ENCODE measurements at regions not wholly inside any gene's neighbourhood (a gene's known extent, or its start where the extent isn't known, plus 50 kb on each side); places are given as distances from the start of the nearest gene placed in this dataset.

DNA sequence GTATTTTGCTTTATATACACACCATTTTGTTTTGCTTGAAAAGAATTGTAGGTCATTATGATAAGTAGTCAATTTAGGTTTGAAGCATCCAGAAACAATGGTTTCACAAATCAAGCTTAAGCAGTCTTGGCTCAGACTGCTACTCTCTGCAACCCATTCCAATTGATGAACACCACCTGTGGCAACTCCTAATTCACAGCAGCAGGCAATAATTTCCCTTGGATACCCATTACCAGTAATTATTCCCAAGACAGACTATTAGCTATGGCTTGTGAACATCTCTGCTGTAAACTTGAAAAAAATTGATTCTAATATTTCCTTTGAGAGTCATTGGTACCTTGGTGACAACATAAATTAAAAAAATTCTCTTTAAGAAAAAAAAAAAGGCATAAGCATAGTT is 299.3 kb upstream of the SLITRK6 start:
- H3K27me3 Mint-ChIP-seq (ENCODE audit: low read depth): no peaks in the 10 kb centered on the region
- intact Hi-C loops (cut with micrococcal nuclease): no loop called here
- no peaks in the 10 kb centered on the region for H3K36me3 Mint-ChIP-seq (ENCODE audit: low read depth)
- no peak overlapping the region for H3K27ac Mint-ChIP-seq
- peaks cover 25% of the 10 kb centered on the region for H3K9me3 Mint-ChIP-seq
- no peak overlapping the region for H3K4me3 Mint-ChIP-seq (ENCODE audit: low read depth)
- H3K4me1 Mint-ChIP-seq (ENCODE audit: low read depth): no peaks in the 10 kb centered on the region
- no peak for DNase-seq (ENCODE audit: low spot score)

DNA sequence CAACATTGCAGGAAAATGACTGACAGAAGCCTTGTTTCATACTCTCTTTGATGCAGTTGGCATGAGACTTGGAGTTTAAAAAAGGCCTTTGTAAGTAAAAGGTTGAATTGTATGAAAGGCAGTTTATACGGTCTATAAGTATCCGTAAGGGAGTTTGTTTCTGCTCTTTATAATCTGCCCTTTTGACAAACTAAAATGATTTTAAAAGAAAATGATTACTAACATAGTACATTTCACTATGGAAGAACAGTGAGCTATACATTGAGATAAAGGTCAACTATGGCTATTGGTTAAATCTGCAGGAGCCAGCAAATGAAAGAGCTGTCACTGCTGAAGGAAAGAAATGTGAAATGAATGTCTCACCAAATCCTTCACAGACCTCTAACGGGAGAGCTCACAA is 296.1 kb upstream of the SLITRK6 start:
- intact Hi-C loops (cut with micrococcal nuclease): no loop called here
- no peaks in the 10 kb centered on the region for H3K36me3 Mint-ChIP-seq (ENCODE audit: low read depth)
- no peaks in the 10 kb centered on the region for H3K27me3 Mint-ChIP-seq (ENCODE audit: low read depth)
- H3K9me3 Mint-ChIP-seq: peaks cover 18% of the 10 kb centered on the region
- H3K27ac Mint-ChIP-seq: no peak overlapping the region
- no peak overlapping the region for H3K4me3 Mint-ChIP-seq (ENCODE audit: low read depth)
- DNase-seq (ENCODE audit: low spot score): no peak
- no peaks in the 10 kb centered on the region for H3K4me1 Mint-ChIP-seq (ENCODE audit: low read depth)

DNA sequence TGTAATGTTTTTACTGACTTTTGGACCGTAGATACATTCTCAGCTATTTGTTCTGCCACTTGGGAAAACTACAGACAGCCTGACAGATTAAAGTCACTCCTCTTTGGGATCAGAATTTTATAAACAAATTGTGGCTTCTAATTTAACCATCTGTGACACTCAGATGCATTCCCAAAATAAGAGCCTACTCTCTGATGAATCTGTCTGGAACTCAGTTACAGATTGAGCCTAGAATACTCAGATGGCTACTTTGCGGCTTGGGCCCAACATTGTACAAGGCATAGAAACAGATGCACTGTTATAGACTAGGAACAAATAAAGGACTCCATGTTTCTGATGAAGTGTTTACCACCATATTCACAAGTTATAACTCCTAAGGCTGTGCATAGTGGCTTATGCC is 291.0 kb upstream of the SLITRK6 start:
- intact Hi-C loops (cut with micrococcal nuclease): no loop called here
- Mint-ChIP-seq H3K9me3 (peaks cover 20% of the 10 kb centered on the region), H3K4me1 (ENCODE audit: low read depth) (no peaks in the 10 kb centered on the region), H3K36me3 (ENCODE audit: low read depth) (no peaks in the 10 kb centered on the region), H3K27ac (no peak overlapping the region), H3K27me3 (ENCODE audit: low read depth) (no peaks in the 10 kb centered on the region), H3K4me3 (ENCODE audit: low read depth) (no peak overlapping the region)
- DNase-seq (ENCODE audit: low spot score): no peak

DNA sequence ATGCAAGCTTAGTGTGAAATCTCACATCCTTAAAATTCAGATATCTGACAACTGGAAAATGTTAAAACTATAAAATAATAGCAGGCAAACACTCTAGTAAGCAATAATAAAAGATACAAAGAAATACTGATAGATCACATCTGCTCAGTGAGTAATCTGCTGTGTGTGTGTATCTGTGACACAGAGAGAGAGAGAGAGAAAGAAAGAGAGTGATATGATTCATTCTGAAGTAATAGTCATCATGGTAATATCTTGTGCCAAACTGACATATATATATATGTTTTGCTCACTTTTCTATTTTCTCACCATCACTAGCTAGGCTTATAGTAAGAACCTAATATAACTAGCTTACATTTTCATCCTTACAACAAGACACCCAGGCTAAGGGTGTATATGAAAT is 288.0 kb upstream of the SLITRK6 start:
- DNase-seq (ENCODE audit: low spot score): no peak
- intact Hi-C loops (cut with micrococcal nuclease): no loop called here
- no peaks in the 10 kb centered on the region for H3K27me3 Mint-ChIP-seq (ENCODE audit: low read depth)
- H3K4me3 Mint-ChIP-seq (ENCODE audit: low read depth): no peak overlapping the region
- no peaks in the 10 kb centered on the region for H3K36me3 Mint-ChIP-seq (ENCODE audit: low read depth)
- no peak overlapping the region for H3K27ac Mint-ChIP-seq
- H3K4me1 Mint-ChIP-seq (ENCODE audit: low read depth): no peaks in the 10 kb centered on the region
- peaks cover 17% of the 10 kb centered on the region for H3K9me3 Mint-ChIP-seq

DNA sequence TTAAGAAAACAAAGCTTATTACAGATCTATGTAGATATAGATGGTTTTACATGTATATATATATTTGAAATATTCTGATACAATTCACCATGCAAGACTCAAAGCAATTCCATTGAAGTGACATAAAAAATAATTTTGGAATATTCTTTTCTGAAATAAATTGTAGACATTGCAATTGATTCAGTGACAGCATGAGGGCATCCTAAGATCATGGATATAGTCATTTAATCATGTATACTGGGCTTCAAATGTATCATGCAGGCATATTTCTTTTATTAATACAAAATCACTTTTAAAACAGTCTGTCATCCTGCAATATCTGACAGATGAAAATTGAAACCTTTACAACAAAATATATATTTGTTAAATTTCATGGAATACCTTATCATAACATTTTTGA is 286.7 kb upstream of the SLITRK6 start:
- no peaks in the 10 kb centered on the region for H3K36me3 Mint-ChIP-seq (ENCODE audit: low read depth)
- no peak overlapping the region for H3K27ac Mint-ChIP-seq
- no peaks in the 10 kb centered on the region for H3K27me3 Mint-ChIP-seq (ENCODE audit: low read depth)
- H3K4me3 Mint-ChIP-seq (ENCODE audit: low read depth): no peak overlapping the region
- intact Hi-C loops (cut with micrococcal nuclease): no loop called here
- H3K4me1 Mint-ChIP-seq (ENCODE audit: low read depth): no peaks in the 10 kb centered on the region
- peaks cover 13% of the 10 kb centered on the region for H3K9me3 Mint-ChIP-seq
- DNase-seq (ENCODE audit: low spot score): no peak

DNA sequence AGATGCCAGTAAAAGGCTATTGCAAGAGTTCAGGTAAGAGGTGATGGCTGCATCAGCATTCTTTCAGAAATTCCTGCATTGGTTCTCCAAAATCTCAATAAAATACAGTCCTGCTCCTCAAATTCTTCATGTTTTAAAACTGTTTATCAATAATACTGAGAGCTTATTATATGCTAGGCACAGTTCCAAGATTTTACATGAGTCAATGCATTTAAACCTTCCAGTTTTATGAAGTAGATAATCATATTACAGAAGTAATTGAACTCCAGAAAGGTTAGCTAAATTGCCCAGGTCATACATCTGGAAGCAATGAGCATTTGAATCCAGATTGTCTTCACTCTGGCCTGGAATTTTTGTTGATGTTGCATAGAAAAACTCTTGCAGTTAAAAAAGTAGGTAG is 282.9 kb upstream of the SLITRK6 start:
- H3K27me3 Mint-ChIP-seq (ENCODE audit: low read depth): no peaks in the 10 kb centered on the region
- no peak overlapping the region for H3K27ac Mint-ChIP-seq
- intact Hi-C loops (cut with micrococcal nuclease): no loop called here
- peaks cover 5% of the 10 kb centered on the region for H3K9me3 Mint-ChIP-seq
- DNase-seq (ENCODE audit: low spot score): no peak
- no peaks in the 10 kb centered on the region for H3K4me1 Mint-ChIP-seq (ENCODE audit: low read depth)
- no peaks in the 10 kb centered on the region for H3K36me3 Mint-ChIP-seq (ENCODE audit: low read depth)
- H3K4me3 Mint-ChIP-seq (ENCODE audit: low read depth): no peak overlapping the region

DNA sequence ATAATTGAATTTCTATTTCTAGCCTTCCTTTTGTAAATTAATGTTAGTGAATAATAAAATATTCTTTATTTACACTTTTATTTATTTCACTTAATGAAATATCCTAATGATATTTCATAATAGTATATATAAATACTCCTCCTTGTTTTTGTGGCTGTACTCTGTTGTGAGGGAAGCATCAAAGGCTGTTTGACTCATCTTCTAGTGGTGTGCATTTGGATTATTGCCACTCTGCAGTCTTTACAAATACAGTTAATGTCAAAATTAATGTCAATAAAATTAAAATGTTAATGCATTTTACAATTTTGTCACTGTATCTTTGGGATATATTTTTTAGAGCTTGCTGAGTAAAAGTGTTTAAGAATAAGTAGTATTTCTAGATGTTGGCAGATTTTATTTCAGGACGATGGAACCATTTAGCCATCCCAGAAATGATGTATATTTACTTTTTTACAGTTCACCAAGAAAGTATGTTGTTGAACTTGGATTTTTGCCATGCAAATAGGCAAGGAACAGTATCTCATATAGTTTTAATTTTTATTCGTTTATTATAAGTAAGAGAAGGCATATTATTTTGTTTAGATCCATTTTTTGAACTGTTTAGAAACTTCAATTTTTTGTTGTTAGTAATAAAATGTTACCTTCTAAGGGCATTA is 281.2 kb upstream of the SLITRK6 start:
- peaks cover 11% of the 10 kb centered on the region for H3K9me3 Mint-ChIP-seq
- H3K36me3 Mint-ChIP-seq (ENCODE audit: low read depth): no peaks in the 10 kb centered on the region
- no peak for DNase-seq (ENCODE audit: low spot score)
- H3K4me1 Mint-ChIP-seq (ENCODE audit: low read depth): no peaks in the 10 kb centered on the region
- intact Hi-C loops (cut with micrococcal nuclease): no loop called here
- no peaks in the 10 kb centered on the region for H3K27me3 Mint-ChIP-seq (ENCODE audit: low read depth)
- no peak overlapping the region for H3K27ac Mint-ChIP-seq
- no peak overlapping the region for H3K4me3 Mint-ChIP-seq (ENCODE audit: low read depth)

DNA sequence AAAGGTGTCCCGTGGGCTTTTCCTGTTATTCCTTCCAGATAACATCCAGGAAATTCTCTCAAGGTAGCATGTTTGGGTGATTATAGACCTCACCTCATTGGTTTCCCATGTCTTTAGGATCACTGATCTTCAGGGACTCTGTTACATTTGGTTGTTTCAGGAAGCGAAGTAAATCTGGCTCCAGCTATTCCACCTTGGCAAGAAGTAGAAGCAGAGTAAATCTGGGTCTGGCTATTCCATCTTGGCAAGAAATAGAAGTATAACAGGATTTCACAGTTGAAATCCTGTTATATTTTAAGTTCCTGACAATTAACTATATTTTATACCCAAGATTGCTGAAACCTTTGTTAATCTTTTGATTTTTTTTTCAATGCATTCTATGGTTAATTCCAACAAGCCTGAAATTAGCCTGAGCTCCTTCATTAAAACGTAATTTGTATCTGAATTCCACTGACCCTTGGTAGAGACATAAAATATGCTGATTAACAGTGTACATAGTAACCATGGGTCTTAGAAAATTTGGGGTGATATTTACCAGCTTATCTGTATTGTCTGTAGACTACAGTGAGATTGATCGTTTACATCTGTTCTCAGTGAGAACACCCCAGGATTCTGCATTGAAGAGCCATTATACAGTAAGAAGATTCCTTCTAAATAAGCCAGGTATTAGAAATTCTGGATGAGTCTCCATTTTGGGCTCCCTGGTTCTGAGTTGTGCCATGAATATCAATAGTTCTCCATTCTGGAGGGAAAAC is 267.6 kb upstream of the SLITRK6 start:
- Mint-ChIP-seq H3K4me3 (ENCODE audit: low read depth) (no peak overlapping the region), H3K27ac (no peak overlapping the region), H3K9me3 (peaks cover 41% of the 10 kb centered on the region), H3K36me3 (ENCODE audit: low read depth) (no peaks in the 10 kb centered on the region), H3K27me3 (ENCODE audit: low read depth) (no peaks in the 10 kb centered on the region), H3K4me1 (ENCODE audit: low read depth) (no peaks in the 10 kb centered on the region)
- no peak for DNase-seq (ENCODE audit: low spot score)
- intact Hi-C loops (cut with micrococcal nuclease): no loop called here

DNA sequence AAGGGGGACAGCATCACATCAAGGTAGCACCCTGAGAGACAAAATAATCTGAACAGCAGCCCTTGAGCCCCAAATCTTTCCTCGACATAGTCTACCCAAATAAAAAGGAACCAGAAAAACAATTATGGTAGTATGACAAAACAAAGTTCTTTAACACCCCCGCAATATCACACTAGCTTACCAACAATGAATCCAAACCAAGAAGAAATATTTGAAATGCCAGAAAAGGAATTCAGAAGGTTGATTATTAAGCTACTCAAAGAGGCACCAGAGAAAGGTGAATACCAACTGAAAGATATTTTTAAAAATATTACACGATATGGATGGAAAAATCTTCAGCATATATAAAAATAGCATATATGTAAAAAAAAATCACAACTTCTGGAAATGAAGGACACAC is 252.9 kb upstream of the SLITRK6 start:
- Mint-ChIP-seq H3K36me3 (ENCODE audit: low read depth) (no peaks in the 10 kb centered on the region), H3K4me3 (ENCODE audit: low read depth) (no peak overlapping the region), H3K27ac (no peak overlapping the region), H3K9me3 (peaks cover 45% of the 10 kb centered on the region), H3K27me3 (ENCODE audit: low read depth) (no peaks in the 10 kb centered on the region), H3K4me1 (ENCODE audit: low read depth) (no peaks in the 10 kb centered on the region)
- intact Hi-C loops (cut with micrococcal nuclease): no loop called here
- DNase-seq (ENCODE audit: low spot score): no peak

DNA sequence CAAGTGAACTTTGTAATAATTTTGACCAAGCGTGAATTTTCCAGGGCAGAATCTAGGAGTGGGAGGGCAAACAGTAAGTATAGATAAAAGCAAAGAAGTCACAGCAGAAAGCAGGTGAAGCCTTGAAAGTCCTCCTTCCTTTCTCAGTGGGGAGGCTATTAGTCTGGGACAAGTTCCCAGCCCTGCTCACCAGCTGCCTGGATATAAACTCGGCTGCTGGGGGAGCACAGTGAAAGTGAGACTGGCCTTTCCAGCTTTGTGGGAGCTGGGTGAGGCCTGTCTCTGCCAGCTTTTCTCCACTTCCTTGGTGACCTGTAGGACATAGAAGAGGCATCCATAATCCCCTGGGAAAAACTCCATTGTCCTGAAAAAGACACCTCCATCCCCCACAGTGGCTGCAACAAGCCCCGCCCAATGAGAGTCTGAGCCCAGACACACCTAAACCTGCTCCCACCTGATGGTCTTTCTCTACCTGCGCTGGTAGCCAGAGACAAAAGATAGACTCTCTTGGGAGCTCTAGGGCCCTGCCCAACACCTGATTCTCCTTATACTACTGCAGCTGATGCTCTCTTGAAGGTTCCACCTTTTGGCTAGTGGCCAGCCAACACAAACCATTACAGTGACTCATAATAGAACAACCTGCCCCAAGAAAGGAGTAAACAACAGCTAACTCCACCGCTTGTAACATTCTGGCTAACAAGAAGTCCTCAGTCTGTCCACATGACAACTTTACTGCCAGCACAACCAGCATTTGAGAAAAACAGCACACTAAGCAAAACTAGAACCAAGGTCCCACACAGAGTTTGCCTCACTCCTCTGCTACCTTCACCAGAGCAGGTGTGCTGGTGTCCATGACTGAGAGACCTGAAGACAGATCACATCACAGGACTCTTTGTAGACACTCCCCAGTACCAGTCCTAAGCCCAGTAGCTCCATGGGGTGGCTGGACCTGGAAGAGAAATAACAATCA is 252.2 kb upstream of the SLITRK6 start:
- H3K4me3 Mint-ChIP-seq (ENCODE audit: low read depth): no peak overlapping the region
- intact Hi-C loops (cut with micrococcal nuclease): no loop called here

DNA sequence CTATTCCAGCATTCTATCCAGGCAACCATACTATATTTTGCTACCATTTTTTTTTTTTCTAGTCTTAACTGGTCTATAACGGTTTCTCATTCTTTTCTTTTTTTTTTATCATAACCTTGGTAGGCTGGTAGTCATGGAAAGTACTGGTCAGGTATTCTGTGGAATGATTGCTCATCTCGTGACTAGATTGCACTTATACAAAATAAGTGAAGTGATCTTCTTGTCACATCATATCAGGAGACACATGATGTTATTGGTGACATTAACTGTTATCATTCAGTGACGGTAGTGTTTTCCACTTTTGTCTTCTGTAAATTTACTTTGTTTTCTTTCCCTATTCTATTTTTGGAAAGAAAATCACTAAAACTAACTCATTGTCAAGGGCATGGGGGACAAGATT is 239.3 kb upstream of the SLITRK6 start:
- Mint-ChIP-seq H3K27ac (no peak overlapping the region), H3K9me3 (peaks cover 24% of the 10 kb centered on the region), H3K4me1 (ENCODE audit: low read depth) (no peaks in the 10 kb centered on the region), H3K36me3 (ENCODE audit: low read depth) (no peaks in the 10 kb centered on the region), H3K4me3 (ENCODE audit: low read depth) (no peak overlapping the region), H3K27me3 (ENCODE audit: low read depth) (no peaks in the 10 kb centered on the region)
- DNase-seq (ENCODE audit: low spot score): no peak
- intact Hi-C loops (cut with micrococcal nuclease): no loop called here

More for the DNA sequence above, 252.2 kb upstream of the SLITRK6 start:
- no peaks in the 10 kb centered on the region for H3K36me3 Mint-ChIP-seq (ENCODE audit: low read depth)
- H3K9me3 Mint-ChIP-seq: peaks cover 42% of the 10 kb centered on the region
- no peaks in the 10 kb centered on the region for H3K27me3 Mint-ChIP-seq (ENCODE audit: low read depth)
- H3K27ac Mint-ChIP-seq: no peak overlapping the region
- no peaks in the 10 kb centered on the region for H3K4me1 Mint-ChIP-seq (ENCODE audit: low read depth)
- no peak for DNase-seq (ENCODE audit: low spot score)

DNA sequence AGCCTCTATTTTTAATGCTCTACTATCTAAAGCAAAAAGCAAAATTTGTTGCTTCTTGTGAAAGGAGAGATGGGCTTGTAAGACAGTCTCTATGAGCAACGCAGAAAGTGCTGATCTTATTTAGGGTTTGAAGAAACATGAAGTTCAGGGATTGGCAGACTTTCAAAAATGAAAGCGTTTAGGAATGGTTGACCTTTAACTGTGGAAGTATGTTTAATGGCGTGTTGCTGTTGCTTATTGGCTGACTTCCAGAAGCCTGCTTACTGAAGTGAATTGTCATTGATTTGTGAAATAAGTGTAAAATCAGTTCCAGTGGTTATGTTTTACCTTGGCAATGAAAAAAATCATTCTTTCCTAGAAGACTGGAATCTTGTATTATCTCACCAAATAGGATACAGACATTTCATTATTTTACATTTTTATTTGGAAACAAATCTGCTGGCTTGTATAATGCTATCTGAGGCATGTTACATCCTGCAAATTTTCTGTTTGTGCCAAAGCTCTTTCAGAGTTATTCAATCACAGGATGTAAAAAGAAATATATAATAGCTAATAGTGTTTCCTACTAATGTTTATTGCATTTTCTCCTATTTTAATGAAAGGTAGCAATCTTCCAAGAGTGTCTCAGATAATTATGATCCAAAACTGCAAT is 221.3 kb upstream of the SLITRK6 start:
- Mint-ChIP-seq H3K36me3 (ENCODE audit: low read depth) (no peaks in the 10 kb centered on the region), H3K27me3 (ENCODE audit: low read depth) (no peaks in the 10 kb centered on the region), H3K27ac (no peak overlapping the region), H3K4me3 (ENCODE audit: low read depth) (no peak overlapping the region), H3K4me1 (ENCODE audit: low read depth) (no peaks in the 10 kb centered on the region), H3K9me3 (peaks cover 26% of the 10 kb centered on the region)
- intact Hi-C loops (cut with micrococcal nuclease): no loop called here
- DNase-seq (ENCODE audit: low spot score): no peak
